ENCODE measurements at regions not wholly inside any gene's neighbourhood (a gene's known extent, or its start where the extent isn't known, plus 50 kb on each side); places are given as distances from the start of the nearest gene placed in this dataset.
"Not testable (repeated sequence)": the region's sequence is repeated elsewhere in the genome, so short reads cannot be mapped to it uniquely, and the experiment has no call there.

GRCh38 chr20:39705032-39705431, 742.9 kb downstream of the DHX35 start:
- no peak overlapping the region for H3K9ac ChIP-seq (replicated peaks; ENCODE audit: extremely low read depth, insufficient read depth, low read length)
- H3K36me3 ChIP-seq (ENCODE audit: control insufficient read depth in 2 of 2, extremely low read depth in 1 of 2, insufficient read depth in 2 of 2, low read length in 2 of 2) = no peaks in the 10 kb centered on the region
- H3K4me3 ChIP-seq (replicated peaks in 1 of 3; ENCODE audit: insufficient read depth in 1 of 3, low read depth in 1 of 3, low read length in 3 of 3) = no peak overlapping the region
- ChIA-PET CTCF (no interaction called here), POLR2A (no interaction called here)
- H2AFZ ChIP-seq (ENCODE audit: low read depth, low read length) = no peak overlapping the region
- H3K27ac ChIP-seq (ENCODE audit: insufficient read depth, low read depth, low read length) = no peak overlapping the region
- H3K79me2 ChIP-seq (ENCODE audit: control insufficient read depth, insufficient read depth, low read length) = no peaks in the 10 kb centered on the region
- no peak for FAIRE-seq
- intact Hi-C loops (cut with micrococcal nuclease) = no loop called here
- no peak for DNase-seq (ENCODE audit: low read depth, low spot score)
- no peaks in the 10 kb centered on the region for H3K4me1 ChIP-seq (ENCODE audit: control insufficient read depth, extremely low read depth, insufficient read depth, low read length)
- H3K9me3 ChIP-seq (replicated peaks; ENCODE audit: control insufficient read depth, insufficient read depth, low read length) = no peaks in the 10 kb centered on the region
- no peak overlapping the region for H3K4me2 ChIP-seq (ENCODE audit: insufficient read depth, low read length)
- dilution Hi-C loops (cut with MboI; ENCODE audit: extremely low pct_ligation_motif_present, low sequenced_read_pairs) = no loop called here
- BruUV-seq (replicated peaks) = no TSS peak
- TF ChIP-seq POLR2A (IDR thresholded peaks at IDR 0.05; ENCODE audit: low read depth, low read length) = no peak
- no peak for TF ChIP-seq GATA2 (IDR thresholded peaks at IDR 0.05; ENCODE audit: insufficient read depth, insufficient read length, low read depth, low read length)
- TF ChIP-seq MAX (IDR thresholded peaks at IDR 0.05; ENCODE audit: insufficient read depth, insufficient read length) = no peak
- TF ChIP-seq, protein P1, sequence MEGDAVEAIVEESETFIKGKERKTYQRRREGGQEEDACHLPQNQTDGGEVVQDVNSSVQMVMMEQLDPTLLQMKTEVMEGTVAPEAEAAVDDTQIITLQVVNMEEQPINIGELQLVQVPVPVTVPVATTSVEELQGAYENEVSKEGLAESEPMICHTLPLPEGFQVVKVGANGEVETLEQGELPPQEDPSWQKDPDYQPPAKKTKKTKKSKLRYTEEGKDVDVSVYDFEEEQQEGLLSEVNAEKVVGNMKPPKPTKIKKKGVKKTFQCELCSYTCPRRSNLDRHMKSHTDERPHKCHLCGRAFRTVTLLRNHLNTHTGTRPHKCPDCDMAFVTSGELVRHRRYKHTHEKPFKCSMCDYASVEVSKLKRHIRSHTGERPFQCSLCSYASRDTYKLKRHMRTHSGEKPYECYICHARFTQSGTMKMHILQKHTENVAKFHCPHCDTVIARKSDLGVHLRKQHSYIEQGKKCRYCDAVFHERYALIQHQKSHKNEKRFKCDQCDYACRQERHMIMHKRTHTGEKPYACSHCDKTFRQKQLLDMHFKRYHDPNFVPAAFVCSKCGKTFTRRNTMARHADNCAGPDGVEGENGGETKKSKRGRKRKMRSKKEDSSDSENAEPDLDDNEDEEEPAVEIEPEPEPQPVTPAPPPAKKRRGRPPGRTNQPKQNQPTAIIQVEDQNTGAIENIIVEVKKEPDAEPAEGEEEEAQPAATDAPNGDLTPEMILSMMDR (IDR thresholded peaks at IDR 0.05; ENCODE audit: extremely low read depth in 1 of 2, insufficient read depth in 1 of 2, low read depth in 1 of 2, low read length in 2 of 2) = no peak
- TF ChIP-seq FOS (IDR thresholded peaks at IDR 0.05; ENCODE audit: borderline replicate concordance, insufficient read depth, low read length) = no peak
- TF ChIP-seq POLR2AphosphoS5 (IDR thresholded peaks at IDR 0.05; ENCODE audit: insufficient read depth, low read depth, low read length) = no peak
- no peak for TF ChIP-seq MYC (IDR thresholded peaks at IDR 0.05; ENCODE audit: low read depth, low read length)
- no peak for TF ChIP-seq JUN (IDR thresholded peaks at IDR 0.05; ENCODE audit: borderline replicate concordance, insufficient read depth, insufficient read length, low read depth)
- H4K20me1 ChIP-seq (replicated peaks; ENCODE audit: control insufficient read depth, extremely low read depth, insufficient read depth, low read length) = no peaks in the 10 kb centered on the region
- no peaks in the 10 kb centered on the region for H3K27me3 ChIP-seq (ENCODE audit: control insufficient read depth in 2 of 2, insufficient read depth in 2 of 2, low read length in 2 of 2)
- no peaks in the 10 kb centered on the region for H3K9me1 ChIP-seq (replicated peaks; ENCODE audit: control insufficient read depth, extremely low read depth, insufficient read depth, low read length)

- H2AFZ ChIP-seq (ENCODE audit: low read depth, low read length); FAIRE-seq; H3K27me3 ChIP-seq (ENCODE audit: control insufficient read depth in 2 of 2, insufficient read depth in 2 of 2, low read length in 2 of 2); intact Hi-C loops (cut with micrococcal nuclease); H3K4me2 ChIP-seq (ENCODE audit: insufficient read depth, low read length); H3K79me2 ChIP-seq (ENCODE audit: control insufficient read depth, insufficient read depth, low read length); POLR2A ChIA-PET; H3K4me1 ChIP-seq (ENCODE audit: control insufficient read depth, extremely low read depth, insufficient read depth, low read length); H3K9ac ChIP-seq (replicated peaks; ENCODE audit: extremely low read depth, insufficient read depth, low read length); H3K9me3 ChIP-seq (replicated peaks; ENCODE audit: control insufficient read depth, insufficient read depth, low read length); DNase-seq (ENCODE audit: low read depth, low spot score); H3K4me3 ChIP-seq (replicated peaks in 1 of 3; ENCODE audit: insufficient read depth in 1 of 3, low read depth in 1 of 3, low read length in 3 of 3); BruUV-seq (replicated peaks); dilution Hi-C loops (cut with MboI; ENCODE audit: extremely low pct_ligation_motif_present, low sequenced_read_pairs); H3K36me3 ChIP-seq (ENCODE audit: control insufficient read depth in 2 of 2, extremely low read depth in 1 of 2, insufficient read depth in 2 of 2, low read length in 2 of 2); H3K27ac ChIP-seq (ENCODE audit: insufficient read depth, low read depth, low read length); H3K9me1 ChIP-seq (replicated peaks; ENCODE audit: control insufficient read depth, extremely low read depth, insufficient read depth, low read length); CTCF ChIA-PET; H4K20me1 ChIP-seq (replicated peaks; ENCODE audit: control insufficient read depth, extremely low read depth, insufficient read depth, low read length): not testable (repeated sequence)
Measured at GRCh38 chr20:39703357-39703756, 741.2 kb downstream of the DHX35 start.
